Naive thymus-derived CD8-positive, alpha-beta T cell (primary cell): ENCODE measurements at regions not wholly inside any gene's neighbourhood (a gene's known extent, or its start where the extent isn't known, plus 50 kb on each side); places are given as distances from the start of the nearest gene placed in this dataset.
"Not testable (repeated sequence)": the region's sequence is repeated elsewhere in the genome, so short reads cannot be mapped to it uniquely, and the experiment has no call there.

Experiments
- ATAC-seq, 2 donors: fragments of 150-1000 bp; cut with Tn5 transposase in 1 of 2; sonication (Bioruptor Pico), chemical (Tn5 transposase) in 1 of 2; 1 replicate in 1 of 2; 2 replicates in 1 of 2; pipeline ENCODE4 v1.10.0; 2021; ENCODE audit warnings: mild to moderate bottlenecking in 2 of 2, moderate library complexity in 2 of 2
- POLR2A ChIA-PET: fragments of 350-600 bp; sonication (Branson Sonifier 250); formaldehyde crosslinking; loops from one replicate; lab custom pipeline; 2021; ENCODE audit warnings: antibody characterized with exemption; lab: Charles Lee
- DNase-seq, 10 donors: peaks; one replicate each; pipeline versions ENCODE4 v3.0.0 to v3.0.0-alpha.2; 2020 to 2022
- H3K27ac Mint-ChIP-seq, 10 donors: one replicate each; pipeline ENCODE4 v1.8.0; 2020 to 2022; ENCODE audit warnings: mild to moderate bottlenecking in 10 of 10, mixed read lengths in 10 of 10, moderate library complexity in 4 of 10, inconsistent platforms in 1 of 10
- H3K27me3 Mint-ChIP-seq, 5 donors: one replicate each; pipeline ENCODE4 v1.8.0; 2021 to 2022; ENCODE audit warnings: mixed read lengths in 5 of 5
- H3K36me3 Mint-ChIP-seq, 3 donors: one replicate each; pipeline ENCODE4 v1.8.0; 2020 to 2022; ENCODE audit warnings: mixed read lengths in 3 of 3, mild to moderate bottlenecking in 2 of 3, inconsistent platforms in 1 of 3
- H3K4me1 Mint-ChIP-seq, 4 donors: one replicate each; pipeline ENCODE4 v1.8.0; 2021 to 2022; ENCODE audit warnings: mixed read lengths in 4 of 4
- H3K4me3 Mint-ChIP-seq, 10 donors: one replicate each; pipeline ENCODE4 v1.8.0; 2020 to 2022; ENCODE audit warnings: mild to moderate bottlenecking in 10 of 10, mixed read lengths in 10 of 10, moderate library complexity in 6 of 10, inconsistent platforms in 1 of 10
- H3K9me3 Mint-ChIP-seq, 9 donors: one replicate each; pipeline ENCODE4 v1.8.0; 2020 to 2022; ENCODE audit warnings: mixed read lengths in 9 of 9, mild to moderate bottlenecking in 3 of 9, inconsistent platforms in 1 of 9, moderate library complexity in 1 of 9

GRCh38 chr1:120240181-120240580, 63.9 kb upstream of the SEC22B start:
- ATAC-seq, H3K36me3 Mint-ChIP-seq, H3K9me3 Mint-ChIP-seq, H3K4me1 Mint-ChIP-seq, H3K27ac Mint-ChIP-seq, POLR2A ChIA-PET, DNase-seq, H3K27me3 Mint-ChIP-seq, H3K4me3 Mint-ChIP-seq: not testable (repeated sequence)

GRCh38 chr1:120239351-120239750, 63.0 kb upstream of the SEC22B start:
- POLR2A ChIA-PET, H3K9me3 Mint-ChIP-seq, H3K27me3 Mint-ChIP-seq, H3K27ac Mint-ChIP-seq, H3K4me1 Mint-ChIP-seq, ATAC-seq, DNase-seq, H3K36me3 Mint-ChIP-seq, H3K4me3 Mint-ChIP-seq: not testable (repeated sequence)

GRCh38 chr1:120238867-120239266, 62.5 kb upstream of the SEC22B start:
- DNase-seq, H3K9me3 Mint-ChIP-seq, H3K36me3 Mint-ChIP-seq, H3K4me3 Mint-ChIP-seq, POLR2A ChIA-PET, H3K27me3 Mint-ChIP-seq, H3K27ac Mint-ChIP-seq, H3K4me1 Mint-ChIP-seq, ATAC-seq: not testable (repeated sequence)

- H3K27ac Mint-ChIP-seq, POLR2A ChIA-PET, H3K27me3 Mint-ChIP-seq, DNase-seq, H3K4me3 Mint-ChIP-seq, H3K4me1 Mint-ChIP-seq, H3K36me3 Mint-ChIP-seq, ATAC-seq, H3K9me3 Mint-ChIP-seq: not testable (repeated sequence)
Observed at GRCh38 chr1:120233661-120234018, 57.3 kb upstream of the SEC22B start.

- POLR2A ChIA-PET, H3K27me3 Mint-ChIP-seq, H3K4me1 Mint-ChIP-seq, H3K27ac Mint-ChIP-seq, H3K36me3 Mint-ChIP-seq, H3K9me3 Mint-ChIP-seq, H3K4me3 Mint-ChIP-seq: not testable (repeated sequence)
- peak; percentile 98 to 99 for ATAC-seq
- DNase-seq: peak in 3 of 10 donors; percentile 0 to 27 (median 15)
Observed at GRCh38 chr1:120232834-120233660, 56.7 kb upstream of the SEC22B start.

GRCh38 chr1:120229835-120230234, 53.5 kb upstream of the SEC22B start:
- H3K36me3 Mint-ChIP-seq, H3K27ac Mint-ChIP-seq, DNase-seq, H3K4me1 Mint-ChIP-seq, H3K4me3 Mint-ChIP-seq, H3K27me3 Mint-ChIP-seq, POLR2A ChIA-PET, ATAC-seq, H3K9me3 Mint-ChIP-seq: not testable (repeated sequence)
